Transverse colon (tissue), 4 donors: ENCODE measurements at regions not wholly inside any gene's neighbourhood (a gene's known extent, or its start where the extent isn't known, plus 50 kb on each side); places are given as distances from the start of the nearest gene placed in this dataset.

Experiments
- CTCF ChIP-seq, 5 experiments: fragments of 200-600 bp in 3 of 5; fragments of 450-650 bp in 2 of 5; sonication (generic) in 3 of 5; IDR thresholded peaks; 1 replicate in 2 of 5; 2 replicates in 3 of 5; pipeline ENCODE4 v1.5.1; 2016 to 2017; ENCODE audit warnings: antibody characterized with exemption in 5 of 5, inconsistent platforms in 3 of 5, mild to moderate bottlenecking in 2 of 5, moderate library complexity in 1 of 5
- POLR2AphosphoS5 ChIP-seq, 3 donors: sonication (generic); formaldehyde crosslinking; IDR thresholded peaks; one replicate each; pipeline ENCODE4 v1.6.1; 2016; ENCODE audit warnings: antibody characterized with exemption in 3 of 3

- TF ChIP-seq CTCF (IDR thresholded peaks at IDR 0.05) (no peak), POLR2AphosphoS5 (IDR thresholded peaks at IDR 0.05) (no peak)
Measured at GRCh38 chr15:95563634-95564033, 766.9 kb upstream of the NR2F2 start.
